Naive thymus-derived CD4-positive, alpha-beta T cell (primary cell): ENCODE measurements at regions not wholly inside any gene's neighbourhood (a gene's known extent, or its start where the extent isn't known, plus 50 kb on each side); places are given as distances from the start of the nearest gene placed in this dataset.
"Not testable (repeated sequence)": the region's sequence is repeated elsewhere in the genome, so short reads cannot be mapped to it uniquely, and the experiment has no call there.

ENCODE experiments used
- ATAC-seq: fragments of 150-1000 bp; cut with Tn5 transposase; 2 replicates; pipeline ENCODE4 v1.10.0; 2021; ENCODE audit warnings: mild to moderate bottlenecking, moderate library complexity
- CTCF ChIA-PET: fragments of 350-600 bp; sonication (Branson Sonifier 250); formaldehyde crosslinking; loops from one replicate; lab custom pipeline; 2021; ENCODE audit warnings: antibody characterized with exemption; lab: Charles Lee
- POLR2A ChIA-PET: fragments of 350-600 bp; sonication (Branson Sonifier 250); formaldehyde crosslinking; loops from one replicate; lab custom pipeline; 2021; ENCODE audit warnings: antibody characterized with exemption, inconsistent platforms; lab: Charles Lee
- DNase-seq, 9 donors: peaks; one replicate each; pipeline versions ENCODE4 v3.0.0 to v3.0.0-alpha.2; 2020 to 2022; ENCODE audit warnings: mixed read lengths in 1 of 9
- H3K27ac ChIP-seq: one replicate; pipeline ENCODE4 v1.7.0; 2013; ENCODE audit warnings: mild to moderate bottlenecking, low read depth, low read length, moderate library complexity
- H3K27me3 ChIP-seq, 2 donors: one replicate each; pipeline ENCODE4 v1.7.0; 2013; ENCODE audit warnings: low read length in 2 of 2, mild to moderate bottlenecking in 2 of 2, moderate library complexity in 2 of 2; ENCODE audit not compliant: control insufficient read depth in 2 of 2, insufficient read depth in 2 of 2
- H3K36me3 ChIP-seq, 3 experiments: 1 replicate in 2 of 3; 2 replicates in 1 of 3; pipeline ENCODE4 v1.7.0; 2013; ENCODE audit warnings: low read length in 3 of 3, mild to moderate bottlenecking in 3 of 3, moderate library complexity in 1 of 3; ENCODE audit not compliant: insufficient read depth in 3 of 3, control insufficient read depth in 2 of 3
- H3K4me1 ChIP-seq, 2 donors: one replicate each; pipeline ENCODE4 v1.7.0; 2013; ENCODE audit warnings: low read length in 2 of 2, mild to moderate bottlenecking in 2 of 2, moderate library complexity in 1 of 2; ENCODE audit not compliant: control insufficient read depth in 2 of 2, insufficient read depth in 2 of 2
- H3K4me3 ChIP-seq: 2 replicates; pipeline ENCODE4 v1.7.0; 2013; ENCODE audit warnings: mild to moderate bottlenecking, low read length
- H3K9me3 ChIP-seq, 3 experiments: 1 replicate in 2 of 3; 2 replicates in 1 of 3; pipeline ENCODE4 v1.7.0; 2013; ENCODE audit warnings: low read length in 3 of 3; ENCODE audit not compliant: control insufficient read depth in 2 of 3
- H3K27ac Mint-ChIP-seq, 9 donors: one replicate each; pipeline ENCODE4 v1.8.0; 2020 to 2022; ENCODE audit warnings: mixed read lengths in 9 of 9, mild to moderate bottlenecking in 8 of 9, moderate library complexity in 5 of 9, inconsistent platforms in 2 of 9
- H3K27me3 Mint-ChIP-seq, 5 donors: one replicate each; pipeline ENCODE4 v1.8.0; 2021 to 2022; ENCODE audit warnings: mixed read lengths in 5 of 5, mild to moderate bottlenecking in 1 of 5
- H3K36me3 Mint-ChIP-seq, 5 donors: one replicate each; pipeline ENCODE4 v1.8.0; 2020 to 2022; ENCODE audit warnings: mixed read lengths in 5 of 5, mild to moderate bottlenecking in 3 of 5, inconsistent platforms in 1 of 5
- H3K4me1 Mint-ChIP-seq, 7 donors: one replicate each; pipeline ENCODE4 v1.8.0; 2020 to 2022; ENCODE audit warnings: mixed read lengths in 7 of 7, mild to moderate bottlenecking in 3 of 7, inconsistent platforms in 1 of 7
- H3K4me3 Mint-ChIP-seq, 10 donors: one replicate each; pipeline ENCODE4 v1.8.0; 2020 to 2022; ENCODE audit warnings: mild to moderate bottlenecking in 10 of 10, mixed read lengths in 10 of 10, moderate library complexity in 6 of 10, inconsistent platforms in 2 of 10
- H3K9me3 Mint-ChIP-seq, 11 donors: one replicate each; pipeline ENCODE4 v1.8.0; 2020 to 2022; ENCODE audit warnings: mixed read lengths in 11 of 11, mild to moderate bottlenecking in 4 of 11, inconsistent platforms in 1 of 11, moderate library complexity in 1 of 11
- intact Hi-C, 2 donors: fragments of 100-400 bp; cut with micrococcal nuclease; formaldehyde crosslinking; loops; one replicate each; pipeline ENCODE4 v1.15.1; 2023

DNA sequence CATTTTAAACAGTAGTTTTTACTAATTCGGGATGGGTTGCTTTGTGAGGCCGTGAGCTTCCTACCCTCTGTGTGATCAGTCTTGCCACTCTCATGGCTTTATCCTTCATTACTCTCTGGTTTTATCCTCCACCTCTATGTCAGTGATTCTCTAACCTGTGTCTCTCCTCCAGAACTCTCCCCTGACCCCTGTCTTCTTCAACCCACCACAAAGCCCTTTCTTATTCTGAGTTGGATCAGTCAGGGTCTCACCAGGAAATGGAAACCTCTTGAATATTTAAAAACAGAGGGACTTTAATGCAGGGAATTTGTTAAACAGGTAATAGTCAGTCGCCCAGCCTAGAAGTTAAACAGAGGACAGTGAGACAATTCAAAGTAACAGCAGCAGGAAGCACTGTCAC lies 64.2 kb upstream of the ADPGK start:
- intact Hi-C loops, result no loop called here
- Histone ChIP-seq H3K27me3 (no peaks in the 10 kb centered on the region), H3K4me3 (no peak overlapping the region)

DNA sequence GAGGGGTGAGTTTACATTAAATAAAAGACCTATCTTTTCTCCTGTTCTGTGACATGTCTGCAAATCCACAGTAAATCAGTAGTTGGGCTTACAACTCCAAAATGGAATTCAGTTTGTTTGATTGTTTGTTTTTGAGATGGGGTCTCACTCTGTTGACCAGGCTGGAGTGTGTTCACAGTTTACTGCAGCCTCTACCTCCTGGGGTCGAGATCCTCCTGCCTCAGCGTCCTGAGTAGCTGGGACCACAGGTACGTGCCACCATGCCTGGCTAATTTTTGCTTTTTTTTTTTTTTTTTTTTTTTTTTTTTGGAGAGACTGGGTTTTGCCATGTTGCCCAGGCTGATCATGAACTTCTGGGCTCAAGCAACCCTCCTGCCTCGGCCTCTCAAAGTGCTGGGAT lies 63.5 kb upstream of the ADPGK start:
- Histone ChIP-seq H3K4me3 (no peak overlapping the region), H3K27me3 (no peaks in the 10 kb centered on the region), H3K36me3 (no peaks in the 10 kb centered on the region), H3K4me1 (no peaks in the 10 kb centered on the region), H3K9me3 (no peaks in the 10 kb centered on the region), H3K27ac (no peak overlapping the region)
- Mint-ChIP-seq H3K4me3 (no peak overlapping the region), H3K27ac (no peak overlapping the region), H3K27me3 (peaks cover 32 to 35% (median 34%) of the 10 kb centered on the region in 5 donors), H3K36me3 (peaks cover 0 to 6% (median 0%) of the 10 kb centered on the region in 5 donors), H3K4me1 (peaks cover 0 to 8% (median 3%) of the 10 kb centered on the region in 7 donors), H3K9me3 (peaks cover 0 to 7% (median 5%) of the 10 kb centered on the region in 11 donors)
- DNase-seq (no peak), ATAC-seq (no peak)
- CTCF ChIA-PET, result no interaction called here
- POLR2A ChIA-PET, result no interaction called here
- intact Hi-C loops, result no loop called here

More for the DNA sequence above, 64.2 kb upstream of the ADPGK start:
- DNase-seq (no peak), ATAC-seq (no peak)
- peaks cover 0 to 8% (median 3%) of the 10 kb centered on the region in 7 donors for H3K4me1 Mint-ChIP-seq
- H3K27me3 Mint-ChIP-seq, result peaks cover 31 to 36% (median 32%) of the 10 kb centered on the region in 5 donors
- H3K4me3 Mint-ChIP-seq, result no peak overlapping the region
- H3K9me3 Mint-ChIP-seq, result peaks cover 0 to 7% (median 5%) of the 10 kb centered on the region in 11 donors
- H3K4me1 ChIP-seq, result no peaks in the 10 kb centered on the region
- H3K9me3 ChIP-seq, result no peaks in the 10 kb centered on the region
- ChIA-PET POLR2A (no interaction called here), CTCF (no interaction called here)
- peaks cover 0 to 6% (median 0%) of the 10 kb centered on the region in 5 donors for H3K36me3 Mint-ChIP-seq
- H3K27ac ChIP-seq, result no peak overlapping the region
- H3K36me3 ChIP-seq, result no peaks in the 10 kb centered on the region
- no peak overlapping the region for H3K27ac Mint-ChIP-seq

DNA sequence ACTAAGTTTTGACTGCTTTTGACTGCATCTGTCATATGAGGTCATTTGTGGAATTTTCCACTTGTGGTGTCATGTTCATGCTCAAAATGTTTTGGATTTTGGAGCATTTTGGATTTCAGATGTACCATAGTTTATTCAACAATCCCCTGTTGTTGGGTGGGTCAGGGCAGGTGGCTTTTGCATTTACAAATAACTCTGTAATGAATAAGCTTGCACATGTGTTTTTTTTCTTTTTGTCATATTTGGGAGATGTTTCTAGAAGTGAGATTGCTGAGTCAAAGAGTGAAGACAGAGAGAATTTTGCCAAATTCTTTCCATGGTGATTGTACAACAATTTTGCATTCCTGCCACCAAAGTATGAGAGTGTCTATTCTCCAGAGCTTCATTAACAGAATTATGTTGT lies 62.4 kb upstream of the ADPGK start:
- DNase-seq (no peak), ATAC-seq (no peak)
- Histone ChIP-seq H3K9me3 (no peaks in the 10 kb centered on the region), H3K4me1 (no peaks in the 10 kb centered on the region), H3K4me3 (no peak overlapping the region), H3K36me3 (no peaks in the 10 kb centered on the region), H3K27me3 (no peaks in the 10 kb centered on the region), H3K27ac (no peak overlapping the region)
- peaks cover 32 to 46% (median 37%) of the 10 kb centered on the region in 5 donors for H3K27me3 Mint-ChIP-seq
- peaks cover 0 to 7% (median 5%) of the 10 kb centered on the region in 11 donors for H3K9me3 Mint-ChIP-seq
- peaks cover 0 to 8% (median 3%) of the 10 kb centered on the region in 7 donors for H3K4me1 Mint-ChIP-seq
- no peak overlapping the region for H3K4me3 Mint-ChIP-seq
- peaks cover 0 to 6% (median 0%) of the 10 kb centered on the region in 5 donors for H3K36me3 Mint-ChIP-seq
- ChIA-PET CTCF (no interaction called here), POLR2A (no interaction called here)
- no peak overlapping the region for H3K27ac Mint-ChIP-seq
- intact Hi-C loops, result no loop called here

DNA sequence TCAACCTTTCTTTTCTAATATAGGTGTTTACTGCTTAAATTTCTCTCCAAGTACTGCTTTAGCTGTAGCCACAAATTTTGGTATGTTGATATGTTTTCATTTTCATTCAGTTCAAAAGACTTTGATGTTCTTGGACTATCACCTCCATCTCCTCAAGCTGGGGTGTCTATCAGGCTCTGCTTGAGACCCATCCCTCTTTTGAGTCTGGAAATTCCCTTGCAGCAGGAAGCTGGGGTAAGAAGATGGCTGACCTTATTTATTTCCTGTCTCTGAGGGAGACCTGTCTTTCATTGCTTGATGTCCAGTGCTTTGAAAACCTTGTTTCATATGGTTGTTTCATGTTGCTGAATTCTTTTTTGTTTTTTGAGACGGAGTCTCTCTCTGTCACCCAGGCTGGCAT lies 60.5 kb upstream of the ADPGK start:
- peaks cover 19 to 50% (median 35%) of the 10 kb centered on the region in 5 donors for H3K27me3 Mint-ChIP-seq
- H3K27ac ChIP-seq, result no peak overlapping the region
- DNase-seq, result no peak
- intact Hi-C loops, result no loop called here
- no peak overlapping the region for H3K27ac Mint-ChIP-seq
- no peak overlapping the region for H3K4me3 ChIP-seq
- H3K27me3 ChIP-seq, result no peaks in the 10 kb centered on the region
- POLR2A ChIA-PET, result no interaction called here
- H3K4me3 Mint-ChIP-seq, result peak overlapping the region in 1 of 10 donors; percentile 66
- H3K36me3 Mint-ChIP-seq, result peaks cover 0 to 6% (median 0%) of the 10 kb centered on the region in 5 donors
- H3K4me1 ChIP-seq, result no peaks in the 10 kb centered on the region
- H3K9me3 ChIP-seq, result no peaks in the 10 kb centered on the region
- peaks cover 0 to 8% (median 3%) of the 10 kb centered on the region in 7 donors for H3K4me1 Mint-ChIP-seq
- peaks cover 0 to 7% (median 5%) of the 10 kb centered on the region in 11 donors for H3K9me3 Mint-ChIP-seq
- H3K36me3 ChIP-seq, result no peaks in the 10 kb centered on the region
- CTCF ChIA-PET, result no interaction called here
- no peak for ATAC-seq

DNA sequence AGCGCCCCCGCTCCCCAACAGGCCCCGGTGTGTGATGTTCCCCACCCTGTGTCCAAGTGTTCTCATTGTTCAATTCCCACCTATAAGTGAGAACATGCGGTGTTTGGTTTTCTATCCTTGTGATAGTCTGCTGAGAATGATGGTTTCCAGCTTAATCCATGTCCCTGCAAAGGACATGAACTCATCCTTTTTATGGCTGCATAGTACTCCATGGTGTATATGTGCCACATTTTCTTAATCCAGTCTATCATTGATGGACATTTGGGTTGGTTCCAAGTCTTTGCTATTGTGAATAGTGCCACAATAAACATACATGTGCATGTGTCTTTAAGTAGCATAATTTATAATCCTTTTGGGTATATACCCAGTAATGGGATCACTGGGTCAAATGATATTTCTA lies 59.8 kb upstream of the ADPGK start:
- H3K4me1 Mint-ChIP-seq, H3K27ac Mint-ChIP-seq, ATAC-seq, intact Hi-C loops, H3K9me3 Mint-ChIP-seq, H3K4me1 ChIP-seq, H3K4me3 Mint-ChIP-seq, H3K27me3 ChIP-seq, H3K9me3 ChIP-seq, H3K36me3 Mint-ChIP-seq, H3K36me3 ChIP-seq, H3K27ac ChIP-seq, H3K4me3 ChIP-seq, CTCF ChIA-PET, DNase-seq, POLR2A ChIA-PET: not testable (repeated sequence)
- peaks cover 19 to 51% (median 28%) of the 10 kb centered on the region in 5 donors for H3K27me3 Mint-ChIP-seq

DNA sequence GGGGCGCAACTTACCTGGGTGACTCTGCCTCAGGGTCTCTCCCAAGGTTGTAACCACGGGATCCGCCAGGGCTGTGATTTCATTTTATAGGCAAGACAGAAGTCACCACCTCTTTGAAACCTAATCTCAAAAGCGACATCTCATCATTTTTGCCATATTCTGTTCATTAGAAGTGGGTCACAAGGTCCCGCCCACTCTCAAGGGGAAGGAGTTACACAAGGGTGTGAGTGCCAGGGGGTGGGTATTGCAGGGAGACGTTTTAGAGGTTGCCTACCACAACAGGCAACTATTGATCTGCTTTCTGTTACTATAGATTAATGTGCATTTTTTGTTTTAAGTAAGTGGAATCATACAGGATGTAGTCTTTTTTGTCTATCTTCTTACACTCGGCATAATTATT lies 56.6 kb upstream of the ADPGK start:
- DNase-seq (no peak), ATAC-seq (no peak)
- Histone ChIP-seq H3K4me3 (no peak overlapping the region), H3K9me3 (no peaks in the 10 kb centered on the region), H3K27ac (no peak overlapping the region), H3K4me1 (no peaks in the 10 kb centered on the region), H3K27me3 (no peaks in the 10 kb centered on the region), H3K36me3 (no peaks in the 10 kb centered on the region)
- Mint-ChIP-seq H3K36me3 (peaks cover 0 to 6% (median 0%) of the 10 kb centered on the region in 5 donors), H3K9me3 (peaks cover 0 to 7% (median 3%) of the 10 kb centered on the region in 11 donors), H3K4me1 (peaks cover 0 to 8% (median 0%) of the 10 kb centered on the region in 7 donors), H3K27ac (no peak overlapping the region), H3K27me3 (peaks cover 16 to 42% (median 19%) of the 10 kb centered on the region in 5 donors), H3K4me3 (no peak overlapping the region)
- ChIA-PET CTCF (no interaction called here), POLR2A (no interaction called here)
- intact Hi-C loops, result no loop called here

DNA sequence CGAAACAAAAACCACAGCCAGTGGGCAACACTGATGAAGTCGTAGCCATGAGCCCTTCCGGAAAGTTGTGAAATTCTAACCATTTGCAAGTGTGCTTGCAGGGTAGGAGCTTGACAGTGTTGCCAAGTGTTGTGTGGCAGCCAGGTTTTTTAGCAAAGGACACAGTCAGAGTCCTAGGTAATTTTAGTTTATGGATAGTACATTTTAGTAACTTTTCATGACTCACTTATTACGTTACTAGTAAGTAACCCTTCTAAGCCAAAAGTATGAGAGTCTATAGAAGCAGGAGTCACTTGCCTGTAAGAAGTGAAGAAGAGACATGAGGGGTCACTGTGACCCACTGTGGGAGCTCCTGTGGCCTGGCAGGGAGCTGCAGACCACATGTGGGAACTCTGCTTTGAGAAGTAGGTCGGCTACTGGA lies 54.8 kb upstream of the ADPGK start:
- Mint-ChIP-seq H3K36me3 (no peaks in the 10 kb centered on the region), H3K4me1 (no peaks in the 10 kb centered on the region), H3K27me3 (peaks cover 7 to 43% (median 18%) of the 10 kb centered on the region in 5 donors), H3K27ac (no peak overlapping the region), H3K9me3 (peaks cover 0 to 2% (median 0%) of the 10 kb centered on the region in 11 donors), H3K4me3 (no peak overlapping the region)
- Histone ChIP-seq H3K27ac (no peak overlapping the region), H3K27me3 (no peaks in the 10 kb centered on the region), H3K9me3 (no peaks in the 10 kb centered on the region), H3K36me3 (no peaks in the 10 kb centered on the region), H3K4me1 (no peaks in the 10 kb centered on the region), H3K4me3 (no peak overlapping the region)
- DNase-seq (no peak), ATAC-seq (no peak)
- ChIA-PET CTCF (no interaction called here), POLR2A (no interaction called here)
- intact Hi-C loops, result no loop called here
